Spleen (tissue), 7 donors: ENCODE measurements at regions not wholly inside any gene's neighbourhood (a gene's known extent, or its start where the extent isn't known, plus 50 kb on each side); places are given as distances from the start of the nearest gene placed in this dataset.

Experiments used
- POLR2A ChIP-seq, 3 donors: fragments of 450-650 bp; IDR thresholded peaks; one replicate each; pipeline ENCODE4 v1.5.1; 2017; ENCODE audit warnings: antibody characterized with exemption in 3 of 3, mild to moderate bottlenecking in 1 of 3
- TF ChIP-seq, protein P1 (sequence below), 11 experiments: fragments of 200-600 bp in 7 of 11; fragments of 450-650 bp in 4 of 11; sonication (generic) in 4 of 11; IDR thresholded peaks in 8 of 11; conservative IDR thresholded peaks in 3 of 11; 1 replicate in 7 of 11; 2 replicates in 4 of 11; pipeline versions ENCODE4 v1.4.0 to v1.8.0; 2016 to 2021; ENCODE audit warnings: antibody characterized with exemption in 11 of 11, inconsistent platforms in 4 of 11, mild to moderate bottlenecking in 1 of 11
- donor health status: DM: no; HTN: no; CAD: no; lungs with moderate emphysema.
- donor health status: DM: no; HTN: no; CAD: no.
- donor health status: DM: no; HTN: no; CAD: no.

DNA sequence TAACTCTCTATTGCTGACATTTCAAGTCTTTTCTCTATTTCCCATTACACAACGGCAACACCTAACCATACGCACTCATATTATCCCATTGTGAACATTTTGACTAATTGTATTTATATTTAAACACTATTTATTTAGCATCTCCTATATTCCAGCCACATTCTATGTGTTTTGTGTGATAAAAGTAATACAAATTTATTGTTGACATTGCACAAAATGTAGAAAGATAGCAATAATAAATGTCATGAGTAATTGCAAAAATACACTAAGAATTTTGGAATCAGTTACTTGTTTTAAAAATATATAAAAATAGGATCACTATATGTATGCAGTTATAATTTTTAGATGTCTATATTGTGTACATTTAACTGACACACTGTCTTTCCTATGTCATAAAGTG is 413.0 kb upstream of the PTPRD start:
- TF ChIP-seq POLR2A (IDR thresholded peaks at IDR 0.05), result no peak
- TF ChIP-seq, protein P1, sequence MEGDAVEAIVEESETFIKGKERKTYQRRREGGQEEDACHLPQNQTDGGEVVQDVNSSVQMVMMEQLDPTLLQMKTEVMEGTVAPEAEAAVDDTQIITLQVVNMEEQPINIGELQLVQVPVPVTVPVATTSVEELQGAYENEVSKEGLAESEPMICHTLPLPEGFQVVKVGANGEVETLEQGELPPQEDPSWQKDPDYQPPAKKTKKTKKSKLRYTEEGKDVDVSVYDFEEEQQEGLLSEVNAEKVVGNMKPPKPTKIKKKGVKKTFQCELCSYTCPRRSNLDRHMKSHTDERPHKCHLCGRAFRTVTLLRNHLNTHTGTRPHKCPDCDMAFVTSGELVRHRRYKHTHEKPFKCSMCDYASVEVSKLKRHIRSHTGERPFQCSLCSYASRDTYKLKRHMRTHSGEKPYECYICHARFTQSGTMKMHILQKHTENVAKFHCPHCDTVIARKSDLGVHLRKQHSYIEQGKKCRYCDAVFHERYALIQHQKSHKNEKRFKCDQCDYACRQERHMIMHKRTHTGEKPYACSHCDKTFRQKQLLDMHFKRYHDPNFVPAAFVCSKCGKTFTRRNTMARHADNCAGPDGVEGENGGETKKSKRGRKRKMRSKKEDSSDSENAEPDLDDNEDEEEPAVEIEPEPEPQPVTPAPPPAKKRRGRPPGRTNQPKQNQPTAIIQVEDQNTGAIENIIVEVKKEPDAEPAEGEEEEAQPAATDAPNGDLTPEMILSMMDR (IDR thresholded peaks at IDR 0.05 in 8 of 11, conservative IDR thresholded peaks at IDR 0.05 in 3 of 11), result no peak
